NCI-H2227 treated with DMSO at 0.1 percent for 48 hours (cell line): ENCODE measurements at regions not wholly inside any gene's neighbourhood (a gene's known extent, or its start where the extent isn't known, plus 50 kb on each side); places are given as distances from the start of the nearest gene placed in this dataset.

Experiments used
- DNase-seq: peaks from one replicate; lab custom pipeline; 2025; lab: John Stamatoyannopoulos, UW

- DNase-seq = no peak
Observed at GRCh38 chr2:19784456-19784855, 117.3 kb downstream of the TTC32 start.

DNA sequence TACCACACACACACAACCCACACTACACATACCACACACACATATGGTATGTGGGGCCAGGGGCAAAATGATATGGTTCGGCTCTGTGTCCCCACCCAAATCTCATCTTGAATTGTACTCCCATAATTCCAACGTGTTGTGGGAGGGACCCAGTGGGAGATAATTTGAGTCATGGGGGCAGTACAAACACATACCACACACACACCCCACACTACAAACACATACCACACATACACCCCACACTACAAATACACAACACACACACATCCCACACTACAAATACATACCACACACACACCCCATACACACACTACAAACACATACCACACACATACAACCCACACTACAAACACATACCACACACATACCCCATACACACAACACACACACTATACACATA is 117.8 kb downstream of the TTC32 start:
- DNase-seq = no peak

GRCh38 chr2:19776941-19777514 is 124.8 kb downstream of the TTC32 start:
- DNase-seq = no peak

DNA sequence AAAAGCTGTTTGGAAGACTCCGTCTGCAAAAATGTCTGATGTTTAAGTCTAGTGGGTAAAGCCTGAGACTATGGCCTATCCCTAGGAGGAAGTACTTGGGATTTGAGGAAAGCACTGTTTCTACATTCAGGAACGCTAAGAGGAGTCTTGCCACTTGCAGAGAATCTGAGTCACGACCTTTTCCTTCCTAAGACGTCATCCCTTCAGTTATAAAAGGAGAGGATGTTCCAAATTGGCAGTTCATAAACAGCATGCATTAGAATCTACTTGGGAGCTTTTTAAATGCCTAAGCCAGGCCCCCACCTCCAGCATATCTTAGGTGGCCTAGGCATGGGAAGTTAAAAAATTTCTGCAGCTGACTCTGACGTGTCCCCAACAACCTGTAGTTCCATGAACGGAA is 125.9 kb downstream of the TTC32 start:
- no peak for DNase-seq

DNA sequence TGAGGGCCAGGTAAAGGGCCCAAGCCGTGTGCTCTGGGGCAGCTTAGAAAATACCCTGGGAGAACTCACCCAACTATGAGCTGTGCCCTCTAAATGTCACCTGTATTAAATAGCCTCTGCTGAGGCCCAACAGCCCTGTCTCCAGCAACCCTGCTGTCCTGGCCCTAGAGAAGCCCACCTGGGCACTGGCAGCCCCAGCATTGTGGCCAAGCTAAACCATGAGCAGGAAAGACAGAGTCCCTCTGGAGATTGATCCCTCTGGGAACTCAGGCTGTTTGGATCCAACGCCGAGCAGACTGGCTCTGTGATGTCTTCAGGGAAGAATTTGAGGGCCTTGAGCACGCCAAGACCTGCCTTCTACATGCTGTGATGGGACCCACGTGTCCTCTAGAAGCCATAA is 126.5 kb downstream of the TTC32 start:
- DNase-seq = no peak

- no peak for DNase-seq
Observed at GRCh38 chr2:19774805-19775176, 127.0 kb downstream of the TTC32 start.

GRCh38 chr2:19772981-19773380 is 128.8 kb downstream of the TTC32 start:
- no peak for DNase-seq

- no peak for DNase-seq
Observed at GRCh38 chr2:19769513-19769912, 132.3 kb downstream of the TTC32 start.

GRCh38 chr2:19767899-19768298 is 133.9 kb downstream of the TTC32 start:
- DNase-seq = no peak

DNA sequence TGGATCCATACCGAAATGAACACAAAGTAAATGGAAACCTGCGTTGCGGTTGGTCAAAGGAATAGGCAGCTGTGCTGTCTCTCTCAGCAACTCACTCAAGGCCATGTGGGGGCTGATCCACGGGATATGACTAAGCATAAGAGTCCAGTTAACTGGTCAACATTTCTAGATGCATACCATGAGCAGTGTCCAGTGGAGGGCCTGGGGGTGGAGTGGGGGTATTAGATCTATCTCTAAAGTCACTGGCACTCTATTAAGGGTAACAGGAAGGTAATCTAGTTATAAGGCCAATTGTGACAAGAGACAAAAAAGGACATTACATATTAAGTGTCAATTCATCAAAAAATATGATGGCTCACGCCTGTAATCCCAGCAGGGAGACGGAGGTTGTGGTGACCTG is 136.8 kb downstream of the TTC32 start:
- DNase-seq = no peak

DNA sequence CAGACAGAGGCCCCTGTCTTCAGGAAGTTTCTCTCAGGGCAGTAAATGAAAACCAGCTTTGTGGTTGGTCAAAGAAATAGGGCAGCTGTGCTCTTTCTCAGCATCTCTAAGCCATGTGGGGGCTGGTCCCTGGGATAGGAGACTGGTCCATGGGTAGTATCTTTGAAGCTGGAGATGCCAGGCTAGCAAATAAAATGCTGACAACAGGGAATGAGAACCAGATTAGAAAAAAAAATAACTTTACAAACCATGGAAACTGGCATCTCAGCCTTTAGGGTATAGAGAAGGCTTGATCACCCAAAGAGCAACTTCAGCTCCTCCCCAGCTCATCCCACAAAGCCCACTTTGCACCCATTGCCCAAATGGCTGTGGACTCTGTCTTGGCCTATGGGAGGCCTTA is 138.1 kb downstream of the TTC32 start:
- DNase-seq = no peak

- no peak for DNase-seq
Observed at GRCh38 chr2:19762959-19763605, 138.7 kb downstream of the TTC32 start.

DNA sequence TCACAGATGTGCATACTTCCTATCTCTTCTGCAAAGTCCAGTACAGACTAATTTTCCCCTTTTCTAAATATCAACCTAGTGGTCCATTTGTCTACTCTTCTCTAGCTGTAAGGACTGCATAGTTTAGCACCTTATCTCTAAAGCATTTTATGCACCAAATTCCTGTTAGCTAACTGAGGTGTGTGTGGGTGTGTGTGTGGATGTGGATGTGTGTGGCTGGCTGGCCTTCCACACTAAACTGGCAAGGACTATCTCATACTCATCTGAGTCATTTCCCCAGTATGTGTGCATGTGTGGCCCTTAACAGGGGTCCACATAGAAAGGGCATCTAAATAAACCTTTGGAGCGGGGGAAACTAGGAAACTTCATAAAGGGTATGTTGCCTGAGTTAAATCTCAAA is 139.6 kb downstream of the TTC32 start:
- DNase-seq = no peak

- DNase-seq = no peak
Observed at GRCh38 chr2:19759880-19760279, 141.9 kb downstream of the TTC32 start.

DNA sequence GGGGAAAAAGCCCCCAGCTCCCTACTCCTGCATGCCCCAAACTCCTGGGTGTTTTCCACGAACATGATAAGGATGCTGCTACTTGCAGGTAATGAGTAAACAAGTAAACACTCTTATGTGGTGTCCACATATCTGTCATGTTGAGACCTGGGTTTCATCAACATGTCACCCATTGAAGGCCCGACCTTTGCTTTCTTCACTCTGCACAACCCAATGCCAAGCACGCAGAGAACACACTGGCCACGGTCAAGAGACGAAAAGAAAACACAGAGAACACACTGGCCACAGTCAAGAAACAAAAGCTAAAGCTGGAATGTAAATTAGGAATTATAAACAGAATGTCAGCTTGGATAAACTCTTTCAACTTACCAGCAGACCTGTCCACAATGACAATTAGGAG is 143.1 kb downstream of the TTC32 start:
- DNase-seq = no peak

DNA sequence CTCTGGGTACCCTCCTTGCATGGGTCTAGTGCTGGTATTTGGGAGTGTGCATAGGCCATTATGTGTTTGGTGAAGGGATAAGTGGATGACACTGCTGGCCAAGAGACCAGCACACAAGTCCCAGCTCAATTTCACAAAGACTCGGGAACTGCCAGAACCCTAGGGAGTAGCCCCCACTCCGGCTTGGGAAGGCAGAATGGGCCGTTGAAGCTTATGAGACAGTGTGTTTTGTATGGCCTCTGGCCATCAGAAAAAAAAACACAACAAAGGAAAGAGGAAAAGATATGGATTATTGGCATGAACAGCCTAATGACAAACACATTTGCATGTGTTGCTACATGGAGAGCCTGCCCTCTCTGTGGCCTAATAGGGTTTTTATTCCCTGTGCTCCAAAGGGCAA is 144.2 kb downstream of the TTC32 start:
- DNase-seq = no peak

- no peak for DNase-seq
Observed at GRCh38 chr2:19754907-19755306, 146.9 kb downstream of the TTC32 start.

- no peak for DNase-seq
Observed at GRCh38 chr2:19753818-19754217, 148.0 kb downstream of the TTC32 start.

GRCh38 chr2:19753314-19753713 is 148.5 kb downstream of the TTC32 start:
- no peak for DNase-seq

DNA sequence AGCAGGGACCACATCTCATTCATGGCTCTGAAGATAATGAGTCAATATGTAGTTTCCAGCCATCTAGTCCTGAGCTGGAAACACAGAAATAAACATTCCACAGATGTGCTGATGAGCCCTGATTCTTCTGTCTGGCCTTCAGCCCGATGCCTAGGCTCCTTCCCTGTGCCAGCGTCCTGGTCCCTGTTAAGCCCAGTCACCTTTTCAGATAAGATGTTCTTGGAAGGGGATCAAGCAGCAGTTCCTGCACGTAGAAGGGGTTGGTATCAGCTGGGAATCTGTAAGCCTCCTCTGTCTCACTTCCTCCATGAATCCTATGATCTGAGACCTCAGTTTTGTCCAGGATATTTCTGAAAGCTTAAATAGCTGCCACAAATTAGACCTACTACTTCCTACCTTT is 149.3 kb downstream of the TTC32 start:
- no peak for DNase-seq

GRCh38 chr2:19751631-19752030 is 150.2 kb downstream of the TTC32 start:
- no peak for DNase-seq

DNA sequence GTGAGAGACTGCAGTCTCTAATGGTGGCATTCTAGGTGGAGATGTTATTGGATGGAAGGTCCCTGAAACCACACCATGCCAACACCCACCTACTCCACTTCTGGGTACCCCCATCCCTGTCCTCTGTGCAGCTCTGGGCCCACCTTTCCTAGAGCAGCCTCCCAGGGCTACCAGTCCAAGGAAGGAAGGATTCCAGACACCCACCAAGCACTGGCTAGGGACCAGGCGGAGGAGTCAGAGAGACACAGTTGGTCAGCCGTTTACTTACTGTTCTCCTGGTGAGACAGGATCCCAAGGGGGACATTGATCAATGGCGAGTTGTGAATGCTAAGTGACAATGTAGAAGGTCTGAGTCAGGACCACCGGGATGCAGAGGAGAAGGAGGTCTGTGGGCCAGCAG is 151.6 kb downstream of the TTC32 start:
- no peak for DNase-seq

GRCh38 chr2:19749507-19749836 is 152.3 kb downstream of the TTC32 start:
- DNase-seq = no peak

GRCh38 chr2:19748711-19749506 is 152.9 kb downstream of the TTC32 start:
- DNase-seq = no peak
